ENCODE measurements at regions not wholly inside any gene's neighbourhood (a gene's known extent, or its start where the extent isn't known, plus 50 kb on each side); places are given as distances from the start of the nearest gene placed in this dataset.

DNA sequence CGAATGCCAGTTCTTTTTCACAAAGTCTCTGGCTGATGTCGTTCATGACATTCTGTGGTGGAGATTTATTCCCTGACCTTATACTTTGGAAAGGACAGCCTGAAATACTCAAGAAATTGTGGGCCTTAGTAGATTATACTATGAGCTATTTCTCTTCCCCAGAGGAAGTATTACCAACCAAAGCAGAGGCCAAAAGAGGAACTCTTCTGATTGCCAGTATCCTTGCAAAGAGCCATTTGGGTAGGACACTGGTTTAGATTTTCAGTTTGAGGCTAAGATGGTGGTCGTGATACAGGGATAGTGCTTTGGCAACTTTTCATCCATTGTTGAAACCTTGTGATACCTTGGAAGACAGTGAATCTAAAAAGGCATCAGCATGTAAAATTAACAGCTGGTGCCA is 327.3 kb downstream of the HACE1 start:
- TF ChIP-seq POLR2AphosphoS5 (IDR thresholded peaks at IDR 0.05), result no peak
- TF ChIP-seq, protein P1, sequence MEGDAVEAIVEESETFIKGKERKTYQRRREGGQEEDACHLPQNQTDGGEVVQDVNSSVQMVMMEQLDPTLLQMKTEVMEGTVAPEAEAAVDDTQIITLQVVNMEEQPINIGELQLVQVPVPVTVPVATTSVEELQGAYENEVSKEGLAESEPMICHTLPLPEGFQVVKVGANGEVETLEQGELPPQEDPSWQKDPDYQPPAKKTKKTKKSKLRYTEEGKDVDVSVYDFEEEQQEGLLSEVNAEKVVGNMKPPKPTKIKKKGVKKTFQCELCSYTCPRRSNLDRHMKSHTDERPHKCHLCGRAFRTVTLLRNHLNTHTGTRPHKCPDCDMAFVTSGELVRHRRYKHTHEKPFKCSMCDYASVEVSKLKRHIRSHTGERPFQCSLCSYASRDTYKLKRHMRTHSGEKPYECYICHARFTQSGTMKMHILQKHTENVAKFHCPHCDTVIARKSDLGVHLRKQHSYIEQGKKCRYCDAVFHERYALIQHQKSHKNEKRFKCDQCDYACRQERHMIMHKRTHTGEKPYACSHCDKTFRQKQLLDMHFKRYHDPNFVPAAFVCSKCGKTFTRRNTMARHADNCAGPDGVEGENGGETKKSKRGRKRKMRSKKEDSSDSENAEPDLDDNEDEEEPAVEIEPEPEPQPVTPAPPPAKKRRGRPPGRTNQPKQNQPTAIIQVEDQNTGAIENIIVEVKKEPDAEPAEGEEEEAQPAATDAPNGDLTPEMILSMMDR (IDR thresholded peaks at IDR 0.05), result no peak
- no peak for TF ChIP-seq POLR2A (IDR thresholded peaks at IDR 0.05)
- no peak for TF ChIP-seq EP300 (IDR thresholded peaks at IDR 0.05)
